ENCODE measurements at regions not wholly inside any gene's neighbourhood (a gene's known extent, or its start where the extent isn't known, plus 50 kb on each side); places are given as distances from the start of the nearest gene placed in this dataset.

DNA sequence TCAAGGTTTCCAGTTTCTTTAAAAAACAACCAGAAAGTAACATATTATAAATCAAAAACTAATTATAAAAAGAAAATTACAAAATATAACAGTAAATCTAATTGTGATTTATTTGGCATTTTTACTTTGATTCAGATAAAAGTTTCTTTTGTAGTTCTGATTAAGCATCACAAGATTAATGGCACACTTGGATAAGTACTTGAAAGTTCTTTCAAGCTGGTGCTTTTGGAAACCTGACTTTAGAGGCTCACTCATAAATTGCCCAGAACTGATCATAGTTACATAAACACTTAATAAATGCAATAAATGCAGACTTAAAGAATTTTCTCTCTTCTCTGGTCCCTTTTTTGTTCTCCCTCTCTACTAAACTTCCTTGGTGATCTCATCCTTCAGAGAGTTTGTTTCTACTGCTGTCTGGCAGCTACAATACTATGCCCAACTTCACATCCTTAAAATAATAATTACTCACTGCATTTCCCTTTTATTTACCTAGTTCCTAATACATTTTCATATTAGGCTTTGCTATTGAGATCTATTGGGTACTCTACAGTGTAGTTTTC is 1417.0 kb downstream of the EFNB2 start:
- intact Hi-C loops (cut with DNase I), result no loop called here

DNA sequence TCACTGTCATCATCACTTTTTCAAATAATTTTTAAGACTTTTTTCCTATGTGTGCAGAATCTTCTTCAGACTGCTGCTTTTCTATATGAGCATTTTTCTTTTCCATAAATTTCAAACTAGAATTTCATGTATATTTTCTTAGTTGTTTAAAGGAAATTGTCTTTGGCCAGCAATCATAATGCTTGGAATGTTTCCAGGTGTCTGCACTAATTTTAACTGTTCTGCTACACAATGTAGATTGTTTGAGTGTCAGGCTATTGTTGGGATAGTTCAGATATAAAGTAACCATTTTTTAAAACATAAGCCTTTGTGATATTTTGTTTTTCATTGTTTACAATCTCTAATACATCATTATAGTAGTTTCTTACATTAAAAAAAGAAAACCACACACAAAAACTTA is 1418.5 kb downstream of the EFNB2 start:
- intact Hi-C loops (cut with DNase I), result no loop called here
- no peaks in the 10 kb centered on the region for H3K9me3 ChIP-seq
- no peaks in the 10 kb centered on the region for H3K27me3 ChIP-seq
- H3K27ac ChIP-seq, result no peak overlapping the region
- H3K4me1 ChIP-seq, result no peaks in the 10 kb centered on the region
- TF ChIP-seq, protein P1, sequence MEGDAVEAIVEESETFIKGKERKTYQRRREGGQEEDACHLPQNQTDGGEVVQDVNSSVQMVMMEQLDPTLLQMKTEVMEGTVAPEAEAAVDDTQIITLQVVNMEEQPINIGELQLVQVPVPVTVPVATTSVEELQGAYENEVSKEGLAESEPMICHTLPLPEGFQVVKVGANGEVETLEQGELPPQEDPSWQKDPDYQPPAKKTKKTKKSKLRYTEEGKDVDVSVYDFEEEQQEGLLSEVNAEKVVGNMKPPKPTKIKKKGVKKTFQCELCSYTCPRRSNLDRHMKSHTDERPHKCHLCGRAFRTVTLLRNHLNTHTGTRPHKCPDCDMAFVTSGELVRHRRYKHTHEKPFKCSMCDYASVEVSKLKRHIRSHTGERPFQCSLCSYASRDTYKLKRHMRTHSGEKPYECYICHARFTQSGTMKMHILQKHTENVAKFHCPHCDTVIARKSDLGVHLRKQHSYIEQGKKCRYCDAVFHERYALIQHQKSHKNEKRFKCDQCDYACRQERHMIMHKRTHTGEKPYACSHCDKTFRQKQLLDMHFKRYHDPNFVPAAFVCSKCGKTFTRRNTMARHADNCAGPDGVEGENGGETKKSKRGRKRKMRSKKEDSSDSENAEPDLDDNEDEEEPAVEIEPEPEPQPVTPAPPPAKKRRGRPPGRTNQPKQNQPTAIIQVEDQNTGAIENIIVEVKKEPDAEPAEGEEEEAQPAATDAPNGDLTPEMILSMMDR (IDR thresholded peaks at IDR 0.05), result no peak
- TF ChIP-seq POLR2A (IDR thresholded peaks at IDR 0.05), result no peak
- no peaks in the 10 kb centered on the region for H3K36me3 ChIP-seq
- H3K4me3 ChIP-seq (replicated peaks in 1 of 3), result no peak overlapping the region
- no peak for DNase-seq

More for the DNA sequence above, 1417.0 kb downstream of the EFNB2 start:
- TF ChIP-seq, protein P1 (IDR thresholded peaks at IDR 0.05), result no peak
- no peak for TF ChIP-seq POLR2A (IDR thresholded peaks at IDR 0.05)
- Histone ChIP-seq H3K36me3 (no peaks in the 10 kb centered on the region), H3K9me3 (no peaks in the 10 kb centered on the region), H3K4me3 (replicated peaks in 1 of 3) (no peak overlapping the region), H3K27ac (no peak overlapping the region), H3K4me1 (no peaks in the 10 kb centered on the region), H3K27me3 (no peaks in the 10 kb centered on the region)
- DNase-seq, result no peak

DNA sequence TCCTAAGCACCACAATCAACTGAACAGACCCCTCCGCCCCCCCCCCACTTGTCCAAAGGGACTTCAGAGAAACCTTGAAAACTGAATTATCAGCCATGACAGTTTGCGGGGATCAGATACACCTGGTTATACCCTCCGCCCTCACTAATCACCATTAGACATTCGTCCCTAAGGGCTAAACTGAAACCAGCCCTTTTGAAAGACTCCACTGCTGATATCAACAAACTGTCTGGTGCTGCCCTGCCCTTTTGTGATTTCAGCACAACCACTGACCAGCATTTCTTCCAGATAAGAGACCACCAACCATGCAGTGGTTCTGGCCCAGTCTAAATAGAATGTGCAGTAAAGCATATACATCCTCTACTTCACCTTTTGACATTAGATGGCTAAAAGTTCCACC is 1422.9 kb downstream of the EFNB2 start:
- intact Hi-C loops (cut with DNase I), result no loop called here
- Histone ChIP-seq H3K4me1 (no peaks in the 10 kb centered on the region), H3K27ac (no peak overlapping the region), H3K9me3 (no peaks in the 10 kb centered on the region), H3K36me3 (no peaks in the 10 kb centered on the region), H3K4me3 (replicated peaks in 1 of 3) (no peak overlapping the region), H3K27me3 (no peaks in the 10 kb centered on the region)
- DNase-seq, result no peak
- 93 to 95% methylated on average over 4 of the region's 4 CpGs for WGBS, 2 donors
- TF ChIP-seq, protein P1 (IDR thresholded peaks at IDR 0.05), result no peak
- TF ChIP-seq POLR2A (IDR thresholded peaks at IDR 0.05), result no peak

DNA sequence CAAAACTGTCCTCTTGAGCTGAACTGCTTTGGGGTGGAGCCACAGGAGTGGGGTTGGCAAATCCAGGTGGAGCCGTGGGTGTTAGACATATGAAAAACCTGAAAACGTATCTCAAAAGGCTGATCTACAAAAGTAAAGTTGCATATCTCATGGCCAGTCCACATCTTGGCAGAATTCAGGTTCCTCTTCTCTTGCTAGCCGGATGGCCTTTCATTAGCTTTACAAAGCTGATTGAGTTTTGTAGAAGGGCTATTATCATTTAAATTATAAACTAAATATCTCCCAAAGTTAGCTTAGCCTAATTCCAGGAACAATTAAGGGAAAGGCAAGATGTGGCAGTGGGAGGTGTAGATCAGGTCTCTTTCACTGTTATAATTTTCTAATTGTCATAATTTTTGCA is 1427.7 kb downstream of the EFNB2 start:
- intact Hi-C loops (cut with DNase I), result no loop called here
- Histone ChIP-seq H3K4me1 (no peaks in the 10 kb centered on the region), H3K27ac (no peak overlapping the region), H3K4me3 (replicated peaks in 1 of 3) (no peak overlapping the region), H3K27me3 (no peaks in the 10 kb centered on the region), H3K36me3 (no peaks in the 10 kb centered on the region), H3K9me3 (no peaks in the 10 kb centered on the region)
- no peak for TF ChIP-seq POLR2A (IDR thresholded peaks at IDR 0.05)
- TF ChIP-seq, protein P1 (IDR thresholded peaks at IDR 0.05), result no peak
- no peak for DNase-seq
- WGBS, 2 donors, result 96 to 97% methylated on average over 3 of the region's 3 CpGs

DNA sequence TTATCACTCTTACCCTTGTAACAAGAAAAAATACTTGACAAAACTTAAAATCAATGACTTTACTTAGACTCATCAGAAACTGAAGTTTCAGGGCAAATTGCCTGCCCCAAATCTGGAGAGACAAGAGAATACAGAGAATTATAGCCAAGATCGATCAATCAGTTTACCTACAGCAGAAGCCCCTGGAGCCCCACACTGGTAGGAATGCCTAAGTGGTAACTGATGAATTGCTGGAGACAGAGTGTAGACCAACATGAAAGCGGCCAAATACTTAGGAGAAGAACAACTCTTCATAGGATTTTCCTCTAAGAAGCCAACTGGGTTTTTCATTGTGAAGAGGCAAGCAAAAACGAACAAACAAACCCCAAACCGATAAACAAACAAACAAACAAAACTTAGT is 1430.0 kb downstream of the EFNB2 start:
- Histone ChIP-seq H3K4me3 (replicated peaks in 1 of 3) (no peak overlapping the region), H3K27me3 (no peaks in the 10 kb centered on the region), H3K36me3 (no peaks in the 10 kb centered on the region), H3K9me3 (no peaks in the 10 kb centered on the region), H3K4me1 (no peaks in the 10 kb centered on the region), H3K27ac (no peak overlapping the region)
- no peak for DNase-seq
- no peak for TF ChIP-seq POLR2A (IDR thresholded peaks at IDR 0.05)
- TF ChIP-seq, protein P1 (IDR thresholded peaks at IDR 0.05), result no peak
- 91 to 94% methylated on average over 4 of the region's 4 CpGs for WGBS, 2 donors
- intact Hi-C loops (cut with DNase I), result no loop called here

Data from thyroid gland (tissue), 4 donors.